ENCODE measurements at regions not wholly inside any gene's neighbourhood (a gene's known extent, or its start where the extent isn't known, plus 50 kb on each side); places are given as distances from the start of the nearest gene placed in this dataset.

- Histone ChIP-seq H3K9ac (ENCODE audit: insufficient read depth, low read length) (no peak overlapping the region), H3K27ac (ENCODE audit: insufficient read depth, low read length) (no peak overlapping the region), H2AFZ (ENCODE audit: low read length) (peak overlapping the region; percentile 79)
These were observed 384.9 kb downstream of the HLX start for GRCh38 chr1:221263831-221264767.

DNA sequence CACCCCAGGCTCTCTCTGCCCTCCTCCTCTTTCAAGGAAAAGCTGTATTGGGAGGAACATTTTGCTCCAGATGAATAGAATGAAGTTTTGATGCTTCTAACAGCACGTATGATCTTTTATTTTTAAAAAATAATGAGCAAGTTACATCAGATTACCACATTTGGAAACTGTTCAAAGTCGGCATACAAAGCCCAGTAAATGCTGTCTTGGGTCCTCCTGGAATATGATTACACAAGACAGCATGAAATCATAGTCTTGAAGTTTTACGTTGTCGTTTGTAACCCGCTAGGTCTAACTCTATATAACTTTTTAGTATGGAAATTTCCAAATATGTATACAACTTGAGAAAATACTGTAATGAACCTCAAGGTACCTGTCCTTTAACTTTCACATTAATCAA, 385.6 kb downstream of the HLX start:
- Histone ChIP-seq H3K27ac (ENCODE audit: insufficient read depth, low read length) (no peak overlapping the region), H3K9ac (ENCODE audit: insufficient read depth, low read length) (no peak overlapping the region), H3K36me3 (ENCODE audit: control insufficient read depth, insufficient read depth, low read length) (no peaks in the 10 kb centered on the region), H3K27me3 (ENCODE audit: control insufficient read depth, insufficient read depth, low read length) (no peaks in the 10 kb centered on the region), H4K20me1 (ENCODE audit: control insufficient read depth, extremely low read depth, insufficient read depth, low read length) (no peaks in the 10 kb centered on the region), H3K4me1 (ENCODE audit: control insufficient read depth, extremely low read depth, insufficient read depth, low read length) (peaks cover 8% of the 10 kb centered on the region), H3K4me2 (ENCODE audit: extremely low read depth, insufficient read depth, low read length) (no peak overlapping the region), H2AFZ (ENCODE audit: low read length) (peak overlapping the region; percentile 21), H3K4me3 (replicated peaks in 1 of 4; ENCODE audit: control extremely low read depth in 1 of 4, insufficient read depth in 1 of 4, low read depth in 3 of 4, low read length in 4 of 4) (no peak overlapping the region), H3K9me3 (ENCODE audit: control insufficient read depth, insufficient read depth, low read depth, low read length) (no peaks in the 10 kb centered on the region), H3K79me2 (ENCODE audit: control insufficient read depth, insufficient read depth, low read length) (no peaks in the 10 kb centered on the region)
- no peak for TF ChIP-seq EZH2 (IDR thresholded peaks at IDR 0.05; ENCODE audit: low read length, missing control alignments)
- TF ChIP-seq, protein P1, sequence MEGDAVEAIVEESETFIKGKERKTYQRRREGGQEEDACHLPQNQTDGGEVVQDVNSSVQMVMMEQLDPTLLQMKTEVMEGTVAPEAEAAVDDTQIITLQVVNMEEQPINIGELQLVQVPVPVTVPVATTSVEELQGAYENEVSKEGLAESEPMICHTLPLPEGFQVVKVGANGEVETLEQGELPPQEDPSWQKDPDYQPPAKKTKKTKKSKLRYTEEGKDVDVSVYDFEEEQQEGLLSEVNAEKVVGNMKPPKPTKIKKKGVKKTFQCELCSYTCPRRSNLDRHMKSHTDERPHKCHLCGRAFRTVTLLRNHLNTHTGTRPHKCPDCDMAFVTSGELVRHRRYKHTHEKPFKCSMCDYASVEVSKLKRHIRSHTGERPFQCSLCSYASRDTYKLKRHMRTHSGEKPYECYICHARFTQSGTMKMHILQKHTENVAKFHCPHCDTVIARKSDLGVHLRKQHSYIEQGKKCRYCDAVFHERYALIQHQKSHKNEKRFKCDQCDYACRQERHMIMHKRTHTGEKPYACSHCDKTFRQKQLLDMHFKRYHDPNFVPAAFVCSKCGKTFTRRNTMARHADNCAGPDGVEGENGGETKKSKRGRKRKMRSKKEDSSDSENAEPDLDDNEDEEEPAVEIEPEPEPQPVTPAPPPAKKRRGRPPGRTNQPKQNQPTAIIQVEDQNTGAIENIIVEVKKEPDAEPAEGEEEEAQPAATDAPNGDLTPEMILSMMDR (conservative IDR thresholded peaks at IDR 0.05 in 1 of 2, IDR thresholded peaks at IDR 0.05 in 1 of 2; ENCODE audit: low read depth in 1 of 2, low read length in 2 of 2): no peak
- peak in 1 of 2 donors; percentile 68 for DNase-seq (ENCODE audit: low read depth in 2 of 2)

More at GRCh38 chr1:221263831-221264767, 384.9 kb downstream of the HLX start:
- H4K20me1 ChIP-seq (ENCODE audit: control insufficient read depth, extremely low read depth, insufficient read depth, low read length): no peaks in the 10 kb centered on the region
- H3K27me3 ChIP-seq (ENCODE audit: control insufficient read depth, insufficient read depth, low read length): no peaks in the 10 kb centered on the region
- DNase-seq (ENCODE audit: low read depth in 2 of 2): peak; percentile 82 to 92
- H3K4me1 ChIP-seq (ENCODE audit: control insufficient read depth, extremely low read depth, insufficient read depth, low read length): peaks cover 8% of the 10 kb centered on the region
- no peaks in the 10 kb centered on the region for H3K79me2 ChIP-seq (ENCODE audit: control insufficient read depth, insufficient read depth, low read length)
- no peak overlapping the region for H3K4me2 ChIP-seq (ENCODE audit: extremely low read depth, insufficient read depth, low read length)
- no peak overlapping the region for H3K4me3 ChIP-seq (replicated peaks in 1 of 4; ENCODE audit: control extremely low read depth in 1 of 4, insufficient read depth in 1 of 4, low read depth in 3 of 4, low read length in 4 of 4)
- TF ChIP-seq EZH2 (IDR thresholded peaks at IDR 0.05; ENCODE audit: low read length, missing control alignments): no peak
- TF ChIP-seq, protein P1 (conservative IDR thresholded peaks at IDR 0.05 in 1 of 2, IDR thresholded peaks at IDR 0.05 in 1 of 2; ENCODE audit: low read depth in 1 of 2, low read length in 2 of 2): peak; percentile 63 to 70
- H3K9me3 ChIP-seq (ENCODE audit: control insufficient read depth, insufficient read depth, low read depth, low read length): no peaks in the 10 kb centered on the region
- H3K36me3 ChIP-seq (ENCODE audit: control insufficient read depth, insufficient read depth, low read length): no peaks in the 10 kb centered on the region

GRCh38 chr1:221268295-221268694, 389.1 kb downstream of the HLX start:
- Histone ChIP-seq H3K27ac (ENCODE audit: insufficient read depth, low read length) (no peak overlapping the region), H3K4me1 (ENCODE audit: control insufficient read depth, extremely low read depth, insufficient read depth, low read length) (peaks cover 8% of the 10 kb centered on the region), H2AFZ (ENCODE audit: low read length) (no peak overlapping the region), H3K36me3 (ENCODE audit: control insufficient read depth, insufficient read depth, low read length) (no peaks in the 10 kb centered on the region), H3K4me3 (replicated peaks in 1 of 4; ENCODE audit: control extremely low read depth in 1 of 4, insufficient read depth in 1 of 4, low read depth in 3 of 4, low read length in 4 of 4) (no peak overlapping the region), H3K4me2 (ENCODE audit: extremely low read depth, insufficient read depth, low read length) (no peak overlapping the region), H4K20me1 (ENCODE audit: control insufficient read depth, extremely low read depth, insufficient read depth, low read length) (no peaks in the 10 kb centered on the region), H3K79me2 (ENCODE audit: control insufficient read depth, insufficient read depth, low read length) (no peaks in the 10 kb centered on the region), H3K9me3 (ENCODE audit: control insufficient read depth, insufficient read depth, low read depth, low read length) (no peaks in the 10 kb centered on the region), H3K27me3 (ENCODE audit: control insufficient read depth, insufficient read depth, low read length) (no peaks in the 10 kb centered on the region), H3K9ac (ENCODE audit: insufficient read depth, low read length) (no peak overlapping the region)
- DNase-seq (ENCODE audit: low read depth in 2 of 2): peak; percentile 92
- TF ChIP-seq, protein P1 (conservative IDR thresholded peaks at IDR 0.05 in 1 of 2, IDR thresholded peaks at IDR 0.05 in 1 of 2; ENCODE audit: low read depth in 1 of 2, low read length in 2 of 2): no peak
- no peak for TF ChIP-seq EZH2 (IDR thresholded peaks at IDR 0.05; ENCODE audit: low read length, missing control alignments)
